DOHH2 (cell line): ENCODE measurements at regions not wholly inside any gene's neighbourhood (a gene's known extent, or its start where the extent isn't known, plus 50 kb on each side); places are given as distances from the start of the nearest gene placed in this dataset.

Source experiments
- EZH2phosphoT487 ChIP-seq: fragments of 200-600 bp; sonication (generic); IDR thresholded peaks from 2 replicates; pipeline ENCODE4 v1.6.1; 2017; ENCODE audit warnings: borderline replicate concordance, mild to moderate bottlenecking, antibody characterized with exemption, low read length, moderate library complexity, mixed read lengths
- TF ChIP-seq, protein P1 (sequence below): fragments of 200-600 bp; sonication (generic); IDR thresholded peaks from one replicate; pipeline ENCODE4 v1.5.1; 2014; ENCODE audit warnings: antibody characterized with exemption, mild to moderate bottlenecking, low read depth, low read length; ENCODE audit not compliant: poor library complexity, severe bottlenecking

DNA sequence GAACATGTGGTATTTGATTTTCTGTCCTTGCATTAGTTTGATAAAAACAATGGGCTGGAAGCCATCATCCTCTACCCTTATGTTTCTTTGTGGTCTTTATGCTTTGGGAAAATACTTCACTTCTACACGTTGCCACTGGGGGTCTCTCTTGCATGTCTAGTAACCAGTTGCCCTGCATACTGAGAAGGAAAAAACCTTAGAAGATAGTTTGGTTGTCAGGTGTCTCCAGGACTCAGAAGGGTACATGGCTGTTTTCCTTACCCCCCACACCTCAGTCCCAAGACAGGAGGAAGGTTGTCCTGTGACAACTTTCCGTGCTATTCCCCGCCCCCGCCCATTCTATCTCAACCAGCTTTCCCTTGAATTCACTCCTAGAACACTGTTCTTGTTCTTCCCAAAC lies 62.1 kb upstream of the LANCL3 start:
- TF ChIP-seq, protein P1, sequence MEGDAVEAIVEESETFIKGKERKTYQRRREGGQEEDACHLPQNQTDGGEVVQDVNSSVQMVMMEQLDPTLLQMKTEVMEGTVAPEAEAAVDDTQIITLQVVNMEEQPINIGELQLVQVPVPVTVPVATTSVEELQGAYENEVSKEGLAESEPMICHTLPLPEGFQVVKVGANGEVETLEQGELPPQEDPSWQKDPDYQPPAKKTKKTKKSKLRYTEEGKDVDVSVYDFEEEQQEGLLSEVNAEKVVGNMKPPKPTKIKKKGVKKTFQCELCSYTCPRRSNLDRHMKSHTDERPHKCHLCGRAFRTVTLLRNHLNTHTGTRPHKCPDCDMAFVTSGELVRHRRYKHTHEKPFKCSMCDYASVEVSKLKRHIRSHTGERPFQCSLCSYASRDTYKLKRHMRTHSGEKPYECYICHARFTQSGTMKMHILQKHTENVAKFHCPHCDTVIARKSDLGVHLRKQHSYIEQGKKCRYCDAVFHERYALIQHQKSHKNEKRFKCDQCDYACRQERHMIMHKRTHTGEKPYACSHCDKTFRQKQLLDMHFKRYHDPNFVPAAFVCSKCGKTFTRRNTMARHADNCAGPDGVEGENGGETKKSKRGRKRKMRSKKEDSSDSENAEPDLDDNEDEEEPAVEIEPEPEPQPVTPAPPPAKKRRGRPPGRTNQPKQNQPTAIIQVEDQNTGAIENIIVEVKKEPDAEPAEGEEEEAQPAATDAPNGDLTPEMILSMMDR, result peak; percentile 31
- TF ChIP-seq EZH2phosphoT487, result no peak
